D341Med (cell line): ENCODE measurements at regions not wholly inside any gene's neighbourhood (a gene's known extent, or its start where the extent isn't known, plus 50 kb on each side); places are given as distances from the start of the nearest gene placed in this dataset.

Experiments
- DNase-seq: peaks from one replicate; pipeline ENCODE4 v3.0.0; 2012; ENCODE audit warnings: low spot score

DNA sequence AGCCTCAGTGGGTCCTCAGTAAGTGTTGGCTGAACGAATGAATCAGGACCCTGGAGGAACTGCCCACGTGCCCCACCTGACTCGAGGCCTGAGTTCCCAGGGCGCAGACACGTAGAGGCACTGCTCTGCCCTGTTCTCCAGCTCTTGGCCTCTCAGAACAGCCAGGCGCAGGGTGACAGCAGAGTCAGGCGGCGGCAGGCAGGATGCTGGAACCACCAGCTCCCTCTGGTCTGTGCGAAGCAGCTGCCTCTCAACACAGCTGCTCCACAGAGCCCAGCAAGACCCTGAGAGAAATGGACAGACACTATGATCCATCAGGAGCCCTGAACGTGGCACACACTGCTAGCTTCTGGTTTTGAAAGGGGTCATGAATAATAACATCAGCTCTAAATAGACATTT lies 53.1 kb upstream of the BCO1 start:
- DNase-seq: no peak

DNA sequence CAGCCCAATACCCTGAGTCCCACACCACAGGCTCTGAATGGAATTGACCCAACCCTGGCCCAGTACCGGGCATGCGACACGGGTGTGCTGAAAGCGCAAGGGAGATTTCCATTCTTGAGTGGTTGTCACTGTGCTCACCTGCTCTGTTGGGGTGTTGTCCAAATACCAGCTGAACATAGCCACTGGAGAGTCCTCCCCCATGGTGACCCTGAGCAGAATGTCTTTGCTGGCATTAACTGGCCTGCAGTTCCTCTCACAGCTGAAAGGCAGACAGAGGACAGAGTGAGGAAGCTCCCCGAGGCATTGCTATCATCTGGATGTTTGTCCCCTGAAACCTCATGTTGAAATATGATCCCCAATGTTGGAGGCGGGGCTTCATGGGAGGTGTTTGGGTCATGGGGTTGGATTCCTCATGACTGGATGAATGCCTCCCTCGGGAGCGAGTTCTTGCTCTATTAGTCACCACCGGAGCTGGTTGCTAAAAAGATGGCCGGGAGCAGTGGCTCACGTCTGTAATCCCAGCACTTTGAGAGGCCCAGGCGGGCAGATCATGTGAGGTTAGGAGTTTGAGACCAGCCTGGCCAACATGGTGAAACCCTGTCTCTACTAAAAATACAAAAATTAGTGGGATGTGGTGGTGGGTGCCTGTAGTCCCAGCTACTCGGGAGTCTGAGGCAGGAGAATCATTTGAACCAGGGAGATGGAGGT lies 57.3 kb upstream of the BCO1 start:
- DNase-seq: no peak

- no peak for DNase-seq
Measured at GRCh38 chr16:81180578-81180977, 57.9 kb upstream of the BCO1 start.

DNA sequence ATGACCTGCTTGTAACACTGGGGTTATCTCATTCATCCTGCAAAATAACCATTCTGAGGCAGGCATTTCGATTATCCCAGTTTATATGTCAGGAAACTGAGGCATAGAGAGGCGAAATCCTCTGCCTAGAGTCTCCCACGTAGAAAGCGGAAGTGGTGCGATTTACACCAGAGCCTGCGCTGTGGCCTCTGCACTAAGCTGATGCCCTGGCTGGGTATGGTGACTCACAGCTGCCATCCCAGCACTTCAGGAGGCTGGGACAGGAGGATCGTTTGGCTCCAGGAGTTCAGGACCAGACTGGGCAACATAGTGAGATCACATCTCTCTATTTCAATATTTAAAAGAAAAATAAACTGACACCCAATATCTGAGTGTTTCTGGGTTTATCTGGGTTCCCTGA lies 59.3 kb upstream of the BCO1 start:
- DNase-seq: no peak

GRCh38 chr16:81175325-81175891 lies 63.1 kb upstream of the BCO1 start:
- no peak for DNase-seq

- no peak for DNase-seq
Measured at GRCh38 chr16:81174644-81175324, 63.7 kb upstream of the BCO1 start.

DNA sequence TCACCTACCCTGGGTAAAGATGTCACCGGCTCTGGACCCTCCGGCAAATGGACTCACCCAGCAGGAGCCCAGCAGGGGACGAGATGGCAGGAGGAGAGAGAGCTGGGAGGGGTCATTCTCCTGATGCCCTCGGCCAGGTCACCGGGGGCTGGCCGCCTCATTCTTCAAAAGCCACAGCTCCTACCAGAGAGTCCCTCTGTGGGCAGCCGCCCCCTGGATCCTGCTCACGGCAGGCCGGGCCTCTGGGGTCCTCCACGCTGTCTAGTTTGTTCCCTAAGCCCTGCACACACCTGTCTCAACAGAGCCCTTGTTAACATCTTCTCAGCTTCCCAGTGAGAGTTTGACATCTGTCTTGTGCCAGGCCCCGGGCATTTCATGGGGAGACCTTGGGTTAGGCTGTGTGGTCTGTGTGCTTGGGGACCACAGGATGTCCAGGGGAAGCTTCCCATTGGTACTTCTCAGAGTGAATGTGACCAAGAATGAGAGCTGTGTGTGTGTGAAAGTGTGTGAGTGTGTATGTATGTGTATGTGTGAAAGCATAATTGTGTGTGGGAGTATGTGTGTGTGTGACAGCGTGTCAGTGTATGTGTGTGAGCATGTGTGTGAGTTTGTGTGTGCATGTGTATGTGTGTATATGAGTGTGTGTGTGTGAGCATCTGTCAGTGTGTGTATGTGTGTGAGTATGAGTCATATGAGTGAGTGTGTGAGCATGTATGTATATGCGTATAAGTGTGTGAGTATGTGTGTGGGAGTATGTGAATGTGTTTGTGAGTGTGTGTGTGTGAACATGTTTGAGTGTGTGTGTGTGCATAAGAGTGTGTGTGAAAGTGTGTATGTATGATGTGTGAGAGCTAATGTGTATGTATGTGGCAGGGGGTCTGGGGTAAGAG lies 65.5 kb upstream of the BCO1 start:
- no peak for DNase-seq

GRCh38 chr16:81170824-81171223 lies 67.7 kb upstream of the BCO1 start:
- no peak for DNase-seq

DNA sequence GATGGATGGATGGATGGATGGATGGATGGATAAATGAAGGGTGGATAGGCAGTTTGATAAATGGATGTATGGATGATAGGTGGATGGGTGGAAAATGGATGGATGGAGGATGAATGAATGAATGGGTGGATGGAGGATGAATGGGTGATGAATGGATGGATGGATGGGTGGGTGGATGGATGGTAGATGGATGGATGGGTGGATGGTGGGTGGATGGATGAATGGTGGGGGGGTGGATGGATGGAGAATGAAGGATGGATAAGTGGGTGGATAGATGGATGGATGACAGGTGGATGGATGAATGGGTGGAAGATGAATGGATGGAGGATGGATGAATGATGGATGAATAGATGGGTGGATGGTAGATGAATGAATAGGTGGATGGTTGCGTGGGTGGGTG lies 70.1 kb upstream of the BCO1 start:
- no peak for DNase-seq

DNA sequence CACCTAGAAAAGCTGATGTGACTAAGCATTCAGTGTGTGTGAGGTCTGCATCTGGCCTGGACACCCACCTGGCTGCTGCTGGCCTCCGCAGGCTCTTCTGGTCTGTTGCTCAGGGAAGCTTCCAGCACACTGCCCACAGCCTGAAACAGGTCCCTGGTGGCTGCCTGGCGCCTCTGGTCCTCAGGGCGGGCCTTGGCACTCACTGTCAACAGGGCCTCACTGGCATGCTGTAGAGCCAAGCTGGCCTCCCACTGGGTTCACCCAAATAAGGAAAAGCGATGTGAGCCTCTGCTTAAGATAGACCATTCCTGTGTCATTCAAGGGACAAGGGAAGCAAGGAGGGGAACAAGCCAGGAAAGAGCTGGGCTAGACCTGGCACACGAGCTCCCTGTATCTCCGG lies 70.6 kb upstream of the BCO1 start:
- DNase-seq: no peak

GRCh38 chr16:81166417-81167300 lies 70.5 kb upstream of the GCSH start:
- no peak for DNase-seq

DNA sequence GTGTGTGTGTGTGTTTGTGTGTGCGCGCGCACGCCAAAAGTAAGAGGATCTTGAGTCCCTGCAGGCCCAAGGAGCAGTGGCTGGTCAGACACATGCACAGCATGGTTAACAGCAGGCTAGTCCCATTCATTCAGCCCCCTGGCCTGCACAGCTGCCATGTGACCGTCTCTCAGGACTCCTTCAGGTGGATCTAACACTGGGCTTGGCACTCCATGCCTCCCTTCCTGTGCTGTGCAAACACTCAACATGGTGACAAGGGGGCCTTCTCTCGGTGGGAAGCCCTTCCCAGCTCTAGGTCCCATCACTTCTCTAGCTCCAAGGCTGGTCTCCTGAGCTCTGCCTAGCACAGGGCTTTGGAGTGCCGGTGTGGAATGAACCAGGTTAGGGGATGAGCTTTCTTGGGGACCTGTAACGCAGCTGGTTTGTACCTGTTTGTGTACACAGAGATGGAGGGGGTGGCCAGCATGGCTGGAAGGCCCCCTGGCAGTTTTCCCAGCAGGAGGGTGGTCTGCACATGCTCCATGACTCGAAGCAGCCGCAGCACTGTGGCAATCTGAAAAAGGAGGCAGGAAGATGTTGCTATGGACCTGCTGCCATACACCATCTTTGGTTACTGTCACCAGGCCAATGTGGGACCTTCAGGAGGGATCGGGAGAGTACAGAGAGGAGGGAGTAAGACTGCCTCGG lies 69.4 kb upstream of the GCSH start:
- DNase-seq: no peak

DNA sequence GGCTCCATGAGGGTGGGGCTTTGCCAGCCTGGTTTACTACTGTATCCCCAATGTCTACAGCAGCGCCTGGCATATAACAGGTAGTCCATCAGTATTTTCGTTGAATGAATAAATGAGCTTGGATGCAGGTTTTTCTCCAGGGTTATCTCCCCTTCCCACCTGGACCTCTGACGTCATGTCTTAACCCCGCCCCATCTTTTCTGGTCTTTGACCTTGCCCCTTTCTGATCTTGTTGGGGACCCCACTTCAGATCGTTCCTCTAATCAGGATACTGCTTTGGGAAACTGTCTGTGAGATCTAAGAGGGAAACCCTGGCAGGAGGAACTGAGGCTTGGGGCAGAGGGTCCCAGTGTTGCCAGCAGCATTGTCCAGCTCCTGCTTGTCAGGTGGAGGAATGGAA lies 68.8 kb upstream of the GCSH start:
- no peak for DNase-seq

GRCh38 chr16:81164481-81164880 lies 68.3 kb upstream of the GCSH start:
- no peak for DNase-seq

GRCh38 chr16:81163671-81164070 lies 67.5 kb upstream of the GCSH start:
- no peak for DNase-seq

GRCh38 chr16:81158964-81159363 lies 62.8 kb upstream of the GCSH start:
- DNase-seq: no peak

GRCh38 chr16:81155769-81156168 lies 59.6 kb upstream of the GCSH start:
- DNase-seq: no peak

GRCh38 chr16:81151648-81152310 lies 55.6 kb upstream of the GCSH start:
- DNase-seq: no peak

DNA sequence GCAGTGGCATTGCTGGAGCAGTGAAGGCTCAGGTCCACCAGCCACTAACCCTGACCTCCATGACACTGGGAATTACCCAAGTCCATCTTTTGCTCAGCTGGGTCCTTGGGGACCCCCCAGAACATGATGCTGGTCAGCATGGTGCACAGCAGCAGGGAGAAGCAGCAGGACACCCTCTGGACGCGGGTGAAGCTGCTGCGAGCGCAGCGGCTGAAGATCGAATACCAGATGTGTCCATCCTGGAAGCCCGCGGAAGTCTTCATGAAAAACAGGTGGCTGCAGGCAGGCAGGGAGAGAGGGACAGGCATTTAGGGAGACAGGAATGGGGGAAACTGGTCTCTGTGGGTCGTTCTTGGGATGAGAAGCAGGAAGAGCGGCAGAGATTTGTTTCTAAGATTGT lies 53.4 kb upstream of the GCSH start:
- peak; percentile 10 for DNase-seq

DNA sequence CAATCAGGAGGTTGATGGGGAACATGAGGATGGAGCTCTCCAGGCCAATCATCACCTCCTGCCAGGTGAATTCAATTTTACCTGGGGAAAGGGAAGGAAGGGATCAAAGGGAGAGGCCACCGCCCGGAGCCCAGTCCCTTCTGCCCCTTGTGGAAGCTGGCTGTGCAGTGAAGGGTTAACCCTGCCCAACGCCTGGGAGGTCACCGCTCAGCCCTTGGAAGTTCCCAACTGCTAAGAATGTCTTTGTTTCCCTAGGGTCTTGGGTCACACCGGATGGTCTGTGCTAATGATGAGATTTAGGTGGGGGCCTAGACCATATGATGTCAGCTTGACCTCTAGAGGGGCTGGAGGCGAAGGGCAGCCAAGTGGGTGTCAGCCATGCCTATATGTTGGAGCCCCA lies 52.1 kb upstream of the GCSH start:
- no peak for DNase-seq
